ENCODE measurements at regions not wholly inside any gene's neighbourhood (a gene's known extent, or its start where the extent isn't known, plus 50 kb on each side); places are given as distances from the start of the nearest gene placed in this dataset.

- ChIA-PET CTCF (no interaction called here), POLR2A (no interaction called here)
- Mint-ChIP-seq H3K4me3 (no peak overlapping the region), H3K4me1 (peaks cover 6% of the 10 kb centered on the region), H3K27me3 (ENCODE audit: low read depth) (no peaks in the 10 kb centered on the region), H3K9me3 (peaks cover 17% of the 10 kb centered on the region; the same call in 1 of the 2 replicates), H3K36me3 (peaks cover 14% of the 10 kb centered on the region), H3K27ac (no peak overlapping the region)
- no peak for ATAC-seq
- TF ChIP-seq CREM (CRISPR knock-in tag; IDR thresholded peaks at IDR 0.05) (no peak), CTCF (IDR thresholded peaks at IDR 0.05) (no peak), ZNF396 (CRISPR knock-in tag; IDR thresholded peaks at IDR 0.05; ENCODE audit: borderline replicate concordance) (no peak), ERG (CRISPR knock-in tag; IDR thresholded peaks at IDR 0.05) (no peak), ZNF532 (CRISPR knock-in tag; IDR thresholded peaks at IDR 0.05; ENCODE audit: borderline replicate concordance) (no peak), NFATC4 (CRISPR knock-in tag; IDR thresholded peaks at IDR 0.05) (no peak), MXD4 (CRISPR knock-in tag; IDR thresholded peaks at IDR 0.05; ENCODE audit: borderline replicate concordance) (no peak), ESRRA (CRISPR knock-in tag; IDR thresholded peaks at IDR 0.05; ENCODE audit: borderline replicate concordance) (no peak), ZNF317 (CRISPR knock-in tag; IDR thresholded peaks at IDR 0.05; ENCODE audit: borderline replicate concordance, low read depth) (no peak), ZBTB43 (CRISPR knock-in tag; IDR thresholded peaks at IDR 0.05) (no peak), ARID4B (CRISPR knock-in tag; IDR thresholded peaks at IDR 0.05; ENCODE audit: borderline replicate concordance) (no peak)
- DNase-seq (ENCODE audit: low spot score), result no peak
Measured at GRCh38 chr19:28656644-28657043, 556.3 kb downstream of the UQCRFS1 start.

GRCh38 chr19:28655054-28655453, 557.9 kb downstream of the UQCRFS1 start:
- POLR2A ChIA-PET, result no interaction called here
- TF ChIP-seq TEAD4 (CRISPR knock-in tag; IDR thresholded peaks at IDR 0.05), result no peak
- no peak for TF ChIP-seq USF2 (CRISPR knock-in tag; IDR thresholded peaks at IDR 0.05)
- TF ChIP-seq IRF2 (CRISPR knock-in tag; IDR thresholded peaks at IDR 0.05; ENCODE audit: borderline replicate concordance, low read depth), result no peak
- TF ChIP-seq NR3C1 (CRISPR knock-in tag; conservative IDR thresholded peaks at IDR 0.05; ENCODE audit: low read depth), result no peak
- TF ChIP-seq ZNF396 (CRISPR knock-in tag; IDR thresholded peaks at IDR 0.05; ENCODE audit: borderline replicate concordance), result no peak
- TF ChIP-seq ESRRA (CRISPR knock-in tag; IDR thresholded peaks at IDR 0.05; ENCODE audit: borderline replicate concordance), result no peak
- TF ChIP-seq PRDM15 (CRISPR knock-in tag; IDR thresholded peaks at IDR 0.05), result no peak

More at GRCh38 chr19:28655054-28655453, 557.9 kb downstream of the UQCRFS1 start:
- ATAC-seq (no peak), DNase-seq (ENCODE audit: low spot score) (no peak)
- Mint-ChIP-seq H3K4me3 (no peak overlapping the region), H3K36me3 (peaks cover 16% of the 10 kb centered on the region), H3K9me3 (peaks cover 17% of the 10 kb centered on the region; the same call in 1 of the 2 replicates), H3K27me3 (ENCODE audit: low read depth) (no peaks in the 10 kb centered on the region), H3K4me1 (peaks cover 22% of the 10 kb centered on the region), H3K27ac (no peak overlapping the region; the same call in 1 of the 2 replicates)
- CTCF ChIA-PET, result no interaction called here

Measured in WTC11 (cell line).